Lower lobe of right lung (tissue), 2 donors: ENCODE measurements at regions not wholly inside any gene's neighbourhood (a gene's known extent, or its start where the extent isn't known, plus 50 kb on each side); places are given as distances from the start of the nearest gene placed in this dataset.

Experiments
- ATAC-seq, 2 donors: fragments of 200-7000 bp; cut with Tn5 transposase; one replicate each; pipeline ENCODE4 v1.9.1; 2020 to 2022; ENCODE audit warnings: mild to moderate bottlenecking in 2 of 2, moderate library complexity in 2 of 2
- DNase-seq: peaks from one replicate; pipeline ENCODE4 v3.0.0-alpha.2; 2020
- H3K27ac ChIP-seq: fragments of 200-600 bp; one replicate; pipeline ENCODE4 v1.8.0; 2022
- H3K27me3 ChIP-seq: fragments of 200-600 bp; one replicate; pipeline ENCODE4 v1.8.0; 2022; ENCODE audit warnings: low read depth
- H3K36me3 ChIP-seq: fragments of 200-600 bp; one replicate; pipeline ENCODE4 v1.8.0; 2022; ENCODE audit warnings: mild to moderate bottlenecking
- H3K4me1 ChIP-seq: fragments of 200-600 bp; one replicate; pipeline ENCODE4 v1.8.0; 2022
- H3K4me3 ChIP-seq: fragments of 200-600 bp; one replicate; pipeline ENCODE4 v1.8.0; 2022; ENCODE audit warnings: mild to moderate bottlenecking
- H3K9me3 ChIP-seq: fragments of 200-600 bp; one replicate; pipeline ENCODE4 v1.8.0; 2022
- intact Hi-C: fragments of 100-400 bp; cut with DNase I; formaldehyde crosslinking; loops from one replicate; pipeline ENCODE4 v1.11.0; 2022
- TF ChIP-seq, protein P1 (sequence below): fragments of 200-600 bp; IDR thresholded peaks from one replicate; pipeline ENCODE4 v1.8.0; 2022; ENCODE audit warnings: antibody characterized with exemption, mild to moderate bottlenecking
- donor health status: DM: no; HTN: yes; CAD: no; lungs with severe emphysema.

DNA sequence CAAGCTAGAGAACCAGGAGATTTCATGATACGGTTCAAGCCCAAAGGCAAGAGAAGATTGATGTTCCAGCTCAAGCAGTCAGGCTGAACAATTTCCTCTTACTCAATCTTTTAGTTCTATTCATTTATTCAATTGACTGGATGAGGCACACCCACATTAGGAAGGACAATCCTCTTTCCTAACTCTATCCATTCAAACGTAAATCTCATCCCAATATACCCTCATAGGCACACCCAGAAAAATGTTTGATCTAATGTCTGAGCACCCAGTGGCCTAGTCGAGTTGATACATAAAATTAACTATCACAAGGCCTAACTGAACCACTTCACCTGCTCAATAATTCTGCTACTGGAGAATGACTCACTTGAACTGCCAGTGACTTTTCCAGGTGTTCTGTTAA lies 180.7 kb downstream of the RAD51AP2 start:
- no peaks in the 10 kb centered on the region for H3K36me3 ChIP-seq
- DNase-seq (no peak), ATAC-seq (no peak)
- no peaks in the 10 kb centered on the region for H3K9me3 ChIP-seq
- TF ChIP-seq, protein P1, sequence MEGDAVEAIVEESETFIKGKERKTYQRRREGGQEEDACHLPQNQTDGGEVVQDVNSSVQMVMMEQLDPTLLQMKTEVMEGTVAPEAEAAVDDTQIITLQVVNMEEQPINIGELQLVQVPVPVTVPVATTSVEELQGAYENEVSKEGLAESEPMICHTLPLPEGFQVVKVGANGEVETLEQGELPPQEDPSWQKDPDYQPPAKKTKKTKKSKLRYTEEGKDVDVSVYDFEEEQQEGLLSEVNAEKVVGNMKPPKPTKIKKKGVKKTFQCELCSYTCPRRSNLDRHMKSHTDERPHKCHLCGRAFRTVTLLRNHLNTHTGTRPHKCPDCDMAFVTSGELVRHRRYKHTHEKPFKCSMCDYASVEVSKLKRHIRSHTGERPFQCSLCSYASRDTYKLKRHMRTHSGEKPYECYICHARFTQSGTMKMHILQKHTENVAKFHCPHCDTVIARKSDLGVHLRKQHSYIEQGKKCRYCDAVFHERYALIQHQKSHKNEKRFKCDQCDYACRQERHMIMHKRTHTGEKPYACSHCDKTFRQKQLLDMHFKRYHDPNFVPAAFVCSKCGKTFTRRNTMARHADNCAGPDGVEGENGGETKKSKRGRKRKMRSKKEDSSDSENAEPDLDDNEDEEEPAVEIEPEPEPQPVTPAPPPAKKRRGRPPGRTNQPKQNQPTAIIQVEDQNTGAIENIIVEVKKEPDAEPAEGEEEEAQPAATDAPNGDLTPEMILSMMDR = no peak
- H3K27ac ChIP-seq = no peak overlapping the region
- intact Hi-C loops = no loop called here
- no peak overlapping the region for H3K4me3 ChIP-seq
- no peaks in the 10 kb centered on the region for H3K4me1 ChIP-seq
- H3K27me3 ChIP-seq = no peaks in the 10 kb centered on the region

DNA sequence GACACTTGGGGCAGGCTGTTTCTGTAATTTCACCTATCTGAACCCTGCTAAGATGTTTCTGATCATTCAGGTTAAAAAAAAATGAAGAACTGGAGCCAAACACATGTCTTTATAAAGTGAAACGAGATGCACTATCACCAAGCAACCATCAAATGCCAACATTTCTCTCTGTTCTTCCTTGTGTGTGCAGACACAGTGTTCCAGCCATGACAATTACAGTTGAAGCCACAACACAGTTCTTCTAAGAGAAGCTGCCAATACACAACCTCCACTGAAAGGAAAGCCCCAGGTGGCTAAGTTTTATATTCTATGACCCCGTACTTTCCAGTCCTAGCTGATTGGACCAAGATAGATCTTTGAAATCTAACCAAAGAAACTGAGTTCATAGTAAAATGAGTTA lies 181.8 kb downstream of the RAD51AP2 start:
- ATAC-seq = no peak
- no peaks in the 10 kb centered on the region for H3K9me3 ChIP-seq
- no peaks in the 10 kb centered on the region for H3K36me3 ChIP-seq
- no peak for DNase-seq
- H3K4me1 ChIP-seq = no peaks in the 10 kb centered on the region
- TF ChIP-seq, protein P1 = no peak
- intact Hi-C loops = no loop called here
- no peak overlapping the region for H3K4me3 ChIP-seq
- H3K27ac ChIP-seq = no peak overlapping the region
- no peaks in the 10 kb centered on the region for H3K27me3 ChIP-seq

DNA sequence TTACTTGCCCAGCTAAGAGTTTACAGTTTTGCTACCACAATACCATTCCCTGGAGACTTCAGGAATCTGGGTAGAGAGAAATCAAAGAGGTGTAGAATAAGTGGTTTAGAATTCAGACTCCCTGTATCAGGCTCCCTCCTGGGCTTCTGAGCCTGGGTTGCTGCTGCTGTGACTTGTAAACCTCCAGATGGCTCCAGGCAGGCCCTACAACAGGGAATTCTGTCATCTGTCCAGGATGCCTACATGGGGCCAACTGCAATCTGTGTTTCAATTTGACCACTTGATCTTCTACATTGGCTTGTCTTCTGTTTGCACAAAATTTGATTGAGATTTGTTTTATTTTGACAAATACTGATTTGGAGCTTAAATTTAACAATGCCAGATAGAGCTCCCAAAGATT lies 183.9 kb downstream of the RAD51AP2 start:
- TF ChIP-seq, protein P1 = no peak
- Histone ChIP-seq H3K27me3 (no peaks in the 10 kb centered on the region), H3K4me1 (no peaks in the 10 kb centered on the region), H3K9me3 (no peaks in the 10 kb centered on the region), H3K36me3 (no peaks in the 10 kb centered on the region), H3K27ac (no peak overlapping the region), H3K4me3 (no peak overlapping the region)
- DNase-seq (no peak), ATAC-seq (no peak)
- intact Hi-C loops = no loop called here

GRCh38 chr2:17331636-17332035 lies 186.6 kb downstream of the RAD51AP2 start:
- Histone ChIP-seq H3K4me3 (no peak overlapping the region), H3K27ac (no peak overlapping the region), H3K27me3 (no peaks in the 10 kb centered on the region), H3K9me3 (no peaks in the 10 kb centered on the region), H3K4me1 (no peaks in the 10 kb centered on the region), H3K36me3 (no peaks in the 10 kb centered on the region)
- intact Hi-C loops = no loop called here
- no peak for ATAC-seq
- DNase-seq = no peak
- TF ChIP-seq, protein P1 = no peak

- no peaks in the 10 kb centered on the region for H3K27me3 ChIP-seq
- H3K4me3 ChIP-seq = no peak overlapping the region
- H3K36me3 ChIP-seq = no peaks in the 10 kb centered on the region
- no peaks in the 10 kb centered on the region for H3K9me3 ChIP-seq
- TF ChIP-seq, protein P1 = no peak
- H3K4me1 ChIP-seq = no peaks in the 10 kb centered on the region
- ATAC-seq = no peak
- H3K27ac ChIP-seq = no peak overlapping the region
- DNase-seq = no peak
- intact Hi-C loops = no loop called here
Measured at GRCh38 chr2:17328161-17328560, 190.1 kb downstream of the RAD51AP2 start.

GRCh38 chr2:17327649-17328048 lies 190.6 kb downstream of the RAD51AP2 start:
- Histone ChIP-seq H3K4me1 (no peaks in the 10 kb centered on the region), H3K4me3 (no peak overlapping the region), H3K27me3 (no peaks in the 10 kb centered on the region), H3K27ac (no peak overlapping the region), H3K36me3 (no peaks in the 10 kb centered on the region), H3K9me3 (no peaks in the 10 kb centered on the region)
- TF ChIP-seq, protein P1 = no peak
- intact Hi-C loops = no loop called here
- ATAC-seq (no peak), DNase-seq (no peak)
